Fibroblast of lung (primary cell): ENCODE measurements at regions not wholly inside any gene's neighbourhood (a gene's known extent, or its start where the extent isn't known, plus 50 kb on each side); places are given as distances from the start of the nearest gene placed in this dataset.

ENCODE experiments used
- DNase-seq, 2 donors: peaks; one replicate each; pipeline versions ENCODE4 v3.0.0 to v3.0.0-alpha.2; 2010; ENCODE audit warnings: low read depth in 2 of 2
- H2AFZ ChIP-seq: 2 replicates; pipeline ENCODE4 v1.5.1; 2012; ENCODE audit warnings: low read length, control low read depth, inconsistent platforms
- H3K27ac ChIP-seq: 2 replicates; pipeline ENCODE4 v1.5.1; 2011; ENCODE audit warnings: low read length, control low read depth; ENCODE audit not compliant: insufficient read depth
- H3K27me3 ChIP-seq: 2 replicates; pipeline ENCODE4 v1.5.1; 2011; ENCODE audit warnings: mild to moderate bottlenecking, low read length; ENCODE audit not compliant: control insufficient read depth, insufficient read depth
- H3K36me3 ChIP-seq: 2 replicates; pipeline ENCODE4 v1.5.1; 2011; ENCODE audit warnings: low read length; ENCODE audit not compliant: control insufficient read depth, insufficient read depth
- H3K4me1 ChIP-seq: 2 replicates; pipeline ENCODE4 v1.5.1; 2011; ENCODE audit warnings: low read length; ENCODE audit not compliant: control insufficient read depth, insufficient read depth; ENCODE audit errors: extremely low read depth
- H3K4me2 ChIP-seq: 2 replicates; pipeline ENCODE4 v1.5.1; 2011; ENCODE audit warnings: low read length, control low read depth; ENCODE audit not compliant: insufficient read depth; ENCODE audit errors: extremely low read depth
- H3K4me3 ChIP-seq, 4 experiments: fragments of 200-600 bp in 1 of 4; sonication (generic) in 1 of 4; replicated peaks in 1 of 4; 2 replicates each; pipeline ENCODE4 v1.5.1; 2011 to 2016; ENCODE audit warnings: low read length in 4 of 4, low read depth in 3 of 4, mild to moderate bottlenecking in 3 of 4, control low read depth in 2 of 4, inconsistent platforms in 1 of 4, mixed read lengths in 1 of 4; ENCODE audit not compliant: insufficient read depth in 1 of 4; ENCODE audit errors: control extremely low read depth in 1 of 4
- H3K79me2 ChIP-seq: 2 replicates; pipeline ENCODE4 v1.5.1; 2012; ENCODE audit warnings: mild to moderate bottlenecking, low read length, inconsistent platforms; ENCODE audit not compliant: control insufficient read depth, insufficient read depth
- H3K9ac ChIP-seq: 2 replicates; pipeline ENCODE4 v1.5.1; 2011; ENCODE audit warnings: mild to moderate bottlenecking, low read length, control low read depth; ENCODE audit not compliant: insufficient read depth
- H3K9me3 ChIP-seq: 2 replicates; pipeline ENCODE4 v1.5.1; 2012; ENCODE audit warnings: low read depth, low read length; ENCODE audit not compliant: control insufficient read depth, insufficient read depth
- H4K20me1 ChIP-seq: 2 replicates; pipeline ENCODE4 v1.5.1; 2011; ENCODE audit warnings: low read length; ENCODE audit not compliant: control insufficient read depth, insufficient read depth; ENCODE audit errors: extremely low read depth
- CTCF ChIP-seq, 2 donors: IDR thresholded peaks in 1 of 2; conservative IDR thresholded peaks in 1 of 2; 1 replicate in 1 of 2; 2 replicates in 1 of 2; pipeline ENCODE4 v1.5.1; 2011 to 2012; ENCODE audit warnings: low read length in 2 of 2, control low read depth in 1 of 2, inconsistent platforms in 1 of 2, low read depth in 1 of 2, mild to moderate bottlenecking in 1 of 2
- EZH2 ChIP-seq: IDR thresholded peaks from 2 replicates; pipeline ENCODE4 v1.5.1; 2012; ENCODE audit warnings: low read length, control low read depth, mild to moderate bottlenecking; ENCODE audit errors: missing control alignments

GRCh38 chr12:76263696-76264095 is 84.5 kb downstream of the BBS10 start:
- Histone ChIP-seq H3K4me1 (peaks cover 28% of the 10 kb centered on the region), H3K9me3 (no peaks in the 10 kb centered on the region), H3K79me2 (peaks cover 11% of the 10 kb centered on the region), H3K4me2 (no peak overlapping the region), H4K20me1 (no peaks in the 10 kb centered on the region), H2AFZ (no peak overlapping the region), H3K27me3 (no peaks in the 10 kb centered on the region), H3K27ac (no peak overlapping the region), H3K4me3 (no peak overlapping the region), H3K36me3 (no peaks in the 10 kb centered on the region), H3K9ac (no peak overlapping the region)
- no peak for TF ChIP-seq EZH2
- no peak for TF ChIP-seq CTCF (conservative IDR thresholded peaks at IDR 0.05 in 1 of 2, IDR thresholded peaks at IDR 0.05 in 1 of 2; ENCODE audit: low read depth in 1 of 2, low read length in 2 of 2)
- DNase-seq = no peak

DNA sequence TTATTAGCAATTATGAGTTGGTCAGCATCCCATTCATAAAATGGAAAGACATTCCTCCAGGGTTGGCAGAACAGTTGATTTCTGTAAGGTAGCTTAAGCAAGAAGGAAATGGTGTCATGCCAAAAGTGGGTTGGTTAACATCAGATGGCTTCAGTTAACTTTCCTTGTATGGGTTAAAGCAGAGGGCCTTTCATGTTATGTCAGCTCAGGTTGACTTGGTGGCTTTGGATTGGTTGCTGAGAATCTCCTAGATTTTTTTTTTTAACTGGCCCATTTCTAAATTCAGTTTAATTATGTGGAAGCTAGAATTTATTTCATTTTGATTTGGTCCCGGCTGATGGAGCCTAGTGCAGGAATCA is 87.8 kb downstream of the BBS10 start:
- DNase-seq = peak; percentile 65 to 68

DNA sequence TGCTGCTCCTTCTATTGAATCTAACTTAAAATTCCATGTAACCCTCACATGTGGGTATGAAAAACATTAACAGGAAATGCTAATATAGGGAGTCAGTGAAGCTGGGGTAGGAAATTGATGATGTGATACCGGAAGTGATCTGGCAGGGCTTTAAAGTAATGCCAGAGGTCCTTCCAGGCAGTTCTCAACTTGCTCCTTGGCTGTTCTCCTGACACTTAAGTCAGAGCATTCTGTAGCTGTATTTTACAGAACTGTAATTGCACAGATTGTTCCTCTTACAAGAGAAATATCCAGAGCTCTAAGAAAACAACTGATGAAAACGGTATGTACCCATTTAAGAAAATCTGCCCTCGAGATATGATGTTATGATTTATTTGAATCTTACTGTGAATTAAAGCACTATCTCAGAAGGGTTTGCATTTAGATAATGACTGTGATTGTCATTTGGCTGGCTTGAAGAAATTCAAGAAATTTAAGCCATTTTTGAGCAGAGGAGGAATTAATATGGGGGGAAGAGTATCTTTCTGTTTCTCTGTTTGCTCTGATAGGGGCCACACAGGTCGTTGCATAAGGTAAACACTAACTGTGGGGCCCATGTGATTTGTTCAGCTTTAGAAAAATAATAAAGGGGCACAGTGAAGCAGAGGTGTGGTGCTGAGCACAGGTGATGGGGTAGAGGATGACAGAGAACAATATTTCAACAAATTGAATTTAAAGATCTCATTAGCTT is 88.4 kb downstream of the BBS10 start:
- H3K27ac ChIP-seq = peak overlapping the region; percentile 75
- peaks cover 7% of the 10 kb centered on the region for H3K79me2 ChIP-seq
- no peaks in the 10 kb centered on the region for H3K27me3 ChIP-seq
- no peaks in the 10 kb centered on the region for H3K9me3 ChIP-seq
- no peak overlapping the region for H2AFZ ChIP-seq
- H4K20me1 ChIP-seq = no peaks in the 10 kb centered on the region
- no peak overlapping the region for H3K9ac ChIP-seq
- TF ChIP-seq EZH2 (no peak), CTCF (conservative IDR thresholded peaks at IDR 0.05 in 1 of 2, IDR thresholded peaks at IDR 0.05 in 1 of 2; ENCODE audit: low read depth in 1 of 2, low read length in 2 of 2) (no peak)
- peak overlapping the region; percentile 75 for H3K4me2 ChIP-seq
- peaks cover 9% of the 10 kb centered on the region for H3K4me1 ChIP-seq
- DNase-seq = peak; percentile 92 to 97
- H3K4me3 ChIP-seq = peak overlapping the region; percentile 0 to 62 (median 32)
- no peaks in the 10 kb centered on the region for H3K36me3 ChIP-seq

More for the DNA sequence above, 87.8 kb downstream of the BBS10 start:
- no peaks in the 10 kb centered on the region for H3K9me3 ChIP-seq
- peak overlapping the region; percentile 75 for H3K27ac ChIP-seq
- no peak overlapping the region for H2AFZ ChIP-seq
- peaks cover 9% of the 10 kb centered on the region for H3K4me1 ChIP-seq
- H3K9ac ChIP-seq = no peak overlapping the region
- H3K36me3 ChIP-seq = no peaks in the 10 kb centered on the region
- peaks cover 7% of the 10 kb centered on the region for H3K79me2 ChIP-seq
- no peak for TF ChIP-seq CTCF (conservative IDR thresholded peaks at IDR 0.05 in 1 of 2, IDR thresholded peaks at IDR 0.05 in 1 of 2; ENCODE audit: low read depth in 1 of 2, low read length in 2 of 2)
- no peak for TF ChIP-seq EZH2
- no peaks in the 10 kb centered on the region for H4K20me1 ChIP-seq
- peak overlapping the region; percentile 14 to 62 (median 32) for H3K4me3 ChIP-seq
- no peaks in the 10 kb centered on the region for H3K27me3 ChIP-seq
- peak overlapping the region; percentile 75 for H3K4me2 ChIP-seq
